ENCODE measurements at regions not wholly inside any gene's neighbourhood (a gene's known extent, or its start where the extent isn't known, plus 50 kb on each side); places are given as distances from the start of the nearest gene placed in this dataset.

GRCh38 chr17:77402159-77402731, 261.5 kb downstream of the SEC14L1 start:
- H3K23me2 ChIP-seq (ENCODE audit: low read depth, low read length), result no peaks in the 10 kb centered on the region
- H3K27ac ChIP-seq (ENCODE audit: low read depth, low read length), result no peak overlapping the region
- H2BK12ac ChIP-seq (ENCODE audit: low read depth, low read length), result no peak overlapping the region
- H2BK15ac ChIP-seq (ENCODE audit: low read length), result no peak overlapping the region
- H3K79me1 ChIP-seq (ENCODE audit: low read depth, low read length), result peaks cover 26% of the 10 kb centered on the region
- FAIRE-seq, result no peak
- no peak overlapping the region for H2BK20ac ChIP-seq (ENCODE audit: low read length)
- no peak overlapping the region for H3K4me2 ChIP-seq (ENCODE audit: insufficient read depth in 1 of 2, low read depth in 2 of 2, low read length in 2 of 2)
- no peak overlapping the region for H3K4ac ChIP-seq (replicated peaks; ENCODE audit: insufficient read length, low read depth, low read length)
- peaks cover 0 to 6% (median 1%) of the 10 kb centered on the region in 4 experiments; a peak in 3 of 8 replicates for H3K36me3 ChIP-seq (ENCODE audit: control insufficient read depth in 2 of 4, insufficient read depth in 4 of 4, low read length in 3 of 4)
- H4K8ac ChIP-seq (ENCODE audit: extremely low read depth, insufficient read depth, low read length), result peak overlapping the region; percentile 53; the same call in 1 of the 2 replicates
- H3K79me2 ChIP-seq (ENCODE audit: control insufficient read depth in 1 of 2, insufficient read depth in 2 of 2, low read length in 2 of 2), result peaks cover 0 to 78% of the 10 kb centered on the region in 2 experiments; a peak in 2 of 4 replicates
- ChIA-PET POLR2A (ENCODE audit: partially characterized antibody) (no interaction called here), CTCF (ENCODE audit: partially characterized antibody) (interaction anchor here (1.5 to 39.2 kb wide), 5 partner anchors 8 to 93 kb away, joined by 3 to 512 read pairs (median 18); no protein-coding TSS in a partner anchor)
- 91% methylated on average over 23 of the region's 34 CpGs; no CpG with 5 or more reads in 1 of the 2 experiments for WGBS, 2 experiments (ENCODE audit: extremely low coverage in 1 of 2, insufficient coverage in 1 of 2, insufficient read length in 1 of 2, insufficient replicate concordance in 2 of 2, low coverage in 1 of 2, low lambda C conversion rate in 2 of 2, missing lambda C conversion rate in 1 of 2)
- H3K18ac ChIP-seq (ENCODE audit: extremely low read depth, low read length), result no peak overlapping the region
- no peak overlapping the region for H3K9ac ChIP-seq (replicated peaks in 1 of 4; ENCODE audit: extremely low read depth in 1 of 4, low read depth in 3 of 4, low read length in 3 of 4)
- H4K20me1 ChIP-seq (replicated peaks in 1 of 2; ENCODE audit: control insufficient read depth in 1 of 2, insufficient read depth in 2 of 2, low read length in 2 of 2), result peaks cover 15 to 40% of the 10 kb centered on the region in 2 experiments
- H2AK5ac ChIP-seq (ENCODE audit: low read depth, low read length), result no peak overlapping the region
- no peak overlapping the region for H2BK5ac ChIP-seq (ENCODE audit: low read depth, low read length)
- H4K5ac ChIP-seq (ENCODE audit: insufficient read length, low read depth, low read length), result no peak overlapping the region
- no peaks in the 10 kb centered on the region for H3K9me3 ChIP-seq (ENCODE audit: insufficient read depth in 2 of 2, low read depth in 1 of 2, low read length in 1 of 2)
- no peak overlapping the region for H4K91ac ChIP-seq (replicated peaks; ENCODE audit: insufficient read length, low read length)
- no peak overlapping the region for H2BK120ac ChIP-seq (replicated peaks; ENCODE audit: low read depth, low read length)
- H3K4me1 ChIP-seq (replicated peaks in 1 of 4; ENCODE audit: control insufficient read depth in 3 of 4, insufficient read depth in 4 of 4, low read length in 3 of 4), result peaks cover 0 to 6% (median 1%) of the 10 kb centered on the region in 4 experiments; a peak in 5 of 7 replicates
- no peak overlapping the region for H3K56ac ChIP-seq (replicated peaks; ENCODE audit: insufficient read length, low read depth, low read length)
- no peak overlapping the region for H3K4me3 ChIP-seq (ENCODE audit: extremely low read depth in 1 of 4, insufficient read depth in 2 of 4, low read depth in 3 of 4, low read length in 4 of 4)
- H2AFZ ChIP-seq (ENCODE audit: low read length), result no peak overlapping the region
- H3K27me3 ChIP-seq (replicated peaks in 1 of 4; ENCODE audit: control insufficient read depth in 3 of 4, extremely low read depth in 1 of 4, insufficient read depth in 3 of 4, low read length in 3 of 4), result no peaks in the 10 kb centered on the region
- no peak overlapping the region for H3K14ac ChIP-seq (ENCODE audit: insufficient read length)
- H3K23ac ChIP-seq (ENCODE audit: insufficient read length), result no peak overlapping the region
- no peak for DNase-seq (ENCODE audit: low read depth in 1 of 2, low spot score in 2 of 2)
- no peak for TF ChIP-seq TBP (IDR thresholded peaks at IDR 0.05; ENCODE audit: low read depth, low read length)
- no peak for TF ChIP-seq SP4 (IDR thresholded peaks at IDR 0.05; ENCODE audit: low read length)
